Skeletal muscle satellite cell (primary cell): ENCODE measurements at regions not wholly inside any gene's neighbourhood (a gene's known extent, or its start where the extent isn't known, plus 50 kb on each side); places are given as distances from the start of the nearest gene placed in this dataset.

Experiments used
- H3K27me3 ChIP-seq: 2 replicates; pipeline ENCODE4 v1.7.0; 2013; ENCODE audit warnings: low read length; ENCODE audit not compliant: control insufficient read depth, insufficient read depth
- H3K36me3 ChIP-seq: 2 replicates; pipeline ENCODE4 v1.7.0; 2013; ENCODE audit warnings: mild to moderate bottlenecking, control low read depth, low read length; ENCODE audit not compliant: insufficient read depth
- H3K4me1 ChIP-seq: 2 replicates; pipeline ENCODE4 v1.7.0; 2013; ENCODE audit warnings: low read length; ENCODE audit not compliant: control insufficient read depth, insufficient read depth
- H3K4me2 ChIP-seq: 2 replicates; pipeline ENCODE4 v1.7.0; 2013; ENCODE audit warnings: mild to moderate bottlenecking, low read length
- H3K4me3 ChIP-seq: 2 replicates; pipeline ENCODE4 v1.7.0; 2013; ENCODE audit warnings: low read length
- H3K9ac ChIP-seq: 2 replicates; pipeline ENCODE4 v1.7.0; 2013; ENCODE audit warnings: mild to moderate bottlenecking, low read depth, low read length, moderate library complexity
- H3K9me3 ChIP-seq: replicated peaks from 2 replicates; pipeline ENCODE4 v1.7.0; 2013; ENCODE audit warnings: mild to moderate bottlenecking, control low read depth, low read length

GRCh38 chr4:164613256-164613655 lies 140.7 kb upstream of the SMIM31 start:
- peaks cover 8% of the 10 kb centered on the region for H3K4me1 ChIP-seq
- H3K4me3 ChIP-seq: no peak overlapping the region
- H3K9ac ChIP-seq: no peak overlapping the region
- H3K4me2 ChIP-seq: no peak overlapping the region
- H3K9me3 ChIP-seq: no peaks in the 10 kb centered on the region
- no peaks in the 10 kb centered on the region for H3K27me3 ChIP-seq
- H3K36me3 ChIP-seq: no peaks in the 10 kb centered on the region

GRCh38 chr4:164613792-164614191 lies 140.1 kb upstream of the SMIM31 start:
- no peaks in the 10 kb centered on the region for H3K36me3 ChIP-seq
- H3K9ac ChIP-seq: no peak overlapping the region
- H3K27me3 ChIP-seq: no peaks in the 10 kb centered on the region

GRCh38 chr4:164614329-164614728 lies 139.6 kb upstream of the SMIM31 start:
- H3K4me1 ChIP-seq: peaks cover 8% of the 10 kb centered on the region
- peak overlapping the region; percentile 15 for H3K4me3 ChIP-seq
- no peaks in the 10 kb centered on the region for H3K27me3 ChIP-seq
- no peaks in the 10 kb centered on the region for H3K36me3 ChIP-seq
- no peak overlapping the region for H3K9ac ChIP-seq
- no peaks in the 10 kb centered on the region for H3K9me3 ChIP-seq
- peak overlapping the region; percentile 45 for H3K4me2 ChIP-seq

More at GRCh38 chr4:164613792-164614191, 140.1 kb upstream of the SMIM31 start:
- H3K4me2 ChIP-seq: peak overlapping the region; percentile 45
- peaks cover 8% of the 10 kb centered on the region for H3K4me1 ChIP-seq
- no peak overlapping the region for H3K4me3 ChIP-seq
- no peaks in the 10 kb centered on the region for H3K9me3 ChIP-seq

GRCh38 chr4:164614999-164615398 lies 138.9 kb upstream of the SMIM31 start:
- Histone ChIP-seq H3K9me3 (no peaks in the 10 kb centered on the region), H3K9ac (no peak overlapping the region), H3K27me3 (no peaks in the 10 kb centered on the region), H3K4me1 (peaks cover 8% of the 10 kb centered on the region), H3K4me2 (no peak overlapping the region), H3K4me3 (no peak overlapping the region), H3K36me3 (no peaks in the 10 kb centered on the region)

GRCh38 chr4:164615964-164616363 lies 138.0 kb upstream of the SMIM31 start:
- Histone ChIP-seq H3K9ac (no peak overlapping the region), H3K4me3 (no peak overlapping the region), H3K27me3 (no peaks in the 10 kb centered on the region), H3K4me2 (no peak overlapping the region), H3K4me1 (peaks cover 8% of the 10 kb centered on the region), H3K9me3 (no peaks in the 10 kb centered on the region), H3K36me3 (no peaks in the 10 kb centered on the region)

GRCh38 chr4:164616961-164617360 lies 137.0 kb upstream of the SMIM31 start:
- Histone ChIP-seq H3K9me3 (no peaks in the 10 kb centered on the region), H3K27me3 (no peaks in the 10 kb centered on the region), H3K9ac (no peak overlapping the region), H3K4me3 (no peak overlapping the region), H3K36me3 (no peaks in the 10 kb centered on the region), H3K4me1 (peaks cover 12% of the 10 kb centered on the region), H3K4me2 (no peak overlapping the region)

- Histone ChIP-seq H3K4me1 (peaks cover 13% of the 10 kb centered on the region), H3K9me3 (no peaks in the 10 kb centered on the region), H3K4me3 (no peak overlapping the region), H3K9ac (no peak overlapping the region), H3K27me3 (no peaks in the 10 kb centered on the region), H3K4me2 (no peak overlapping the region), H3K36me3 (no peaks in the 10 kb centered on the region)
These were observed 136.5 kb upstream of the SMIM31 start for GRCh38 chr4:164617426-164617825.

- Histone ChIP-seq H3K36me3 (no peaks in the 10 kb centered on the region), H3K9ac (no peak overlapping the region), H3K4me3 (no peak overlapping the region), H3K27me3 (no peaks in the 10 kb centered on the region), H3K4me2 (no peak overlapping the region), H3K9me3 (no peaks in the 10 kb centered on the region), H3K4me1 (peaks cover 13% of the 10 kb centered on the region)
These were observed 136.0 kb upstream of the SMIM31 start for GRCh38 chr4:164617911-164618310.

- no peak overlapping the region for H3K4me3 ChIP-seq
- no peak overlapping the region for H3K4me2 ChIP-seq
- peaks cover 5% of the 10 kb centered on the region for H3K4me1 ChIP-seq
- no peaks in the 10 kb centered on the region for H3K27me3 ChIP-seq
- no peaks in the 10 kb centered on the region for H3K9me3 ChIP-seq
- no peaks in the 10 kb centered on the region for H3K36me3 ChIP-seq
- no peak overlapping the region for H3K9ac ChIP-seq
These were observed 131.9 kb upstream of the SMIM31 start for GRCh38 chr4:164621886-164622521.

GRCh38 chr4:164623099-164623498 lies 130.8 kb upstream of the SMIM31 start:
- H3K9me3 ChIP-seq: no peaks in the 10 kb centered on the region
- peaks cover 5% of the 10 kb centered on the region for H3K4me1 ChIP-seq
- H3K4me2 ChIP-seq: no peak overlapping the region
- H3K27me3 ChIP-seq: no peaks in the 10 kb centered on the region
- H3K4me3 ChIP-seq: no peak overlapping the region
- no peak overlapping the region for H3K9ac ChIP-seq
- no peaks in the 10 kb centered on the region for H3K36me3 ChIP-seq

- Histone ChIP-seq H3K27me3 (no peaks in the 10 kb centered on the region), H3K36me3 (no peaks in the 10 kb centered on the region), H3K4me1 (no peaks in the 10 kb centered on the region), H3K4me2 (no peak overlapping the region), H3K9me3 (no peaks in the 10 kb centered on the region), H3K4me3 (no peak overlapping the region), H3K9ac (no peak overlapping the region)
These were observed 114.9 kb upstream of the SMIM31 start for GRCh38 chr4:164639001-164639400.

GRCh38 chr4:164648151-164648848 lies 105.6 kb upstream of the SMIM31 start:
- Histone ChIP-seq H3K9ac (peak overlapping the region; percentile 26), H3K4me3 (no peak overlapping the region), H3K4me2 (peak overlapping the region; percentile 54), H3K4me1 (peaks cover 16% of the 10 kb centered on the region), H3K36me3 (no peaks in the 10 kb centered on the region), H3K9me3 (no peaks in the 10 kb centered on the region), H3K27me3 (no peaks in the 10 kb centered on the region)
